NB4 (cell line): ENCODE measurements at regions not wholly inside any gene's neighbourhood (a gene's known extent, or its start where the extent isn't known, plus 50 kb on each side); places are given as distances from the start of the nearest gene placed in this dataset.

ENCODE experiments used
- DNase-seq: peaks from one replicate; pipeline ENCODE4 v3.0.0; 2010; ENCODE audit warnings: low read depth
- H3K4me3 ChIP-seq: one replicate; pipeline ENCODE4 v1.5.1; 2011; ENCODE audit warnings: mild to moderate bottlenecking, low read depth, low read length, moderate library complexity
- MYC ChIP-seq: IDR thresholded peaks from 2 replicates; pipeline ENCODE4 v1.6.1; 2011; ENCODE audit warnings: low read depth, low read length
- POLR2A ChIP-seq: IDR thresholded peaks from 2 replicates; pipeline ENCODE4 v1.6.1; 2011; ENCODE audit warnings: mild to moderate bottlenecking; ENCODE audit not compliant: insufficient read length; ENCODE audit errors: extremely low read depth
- TF ChIP-seq, protein P1 (sequence below): IDR thresholded peaks from one replicate; pipeline ENCODE4 v1.5.1; 2012; ENCODE audit warnings: low read depth, low read length
- TF ChIP-seq, protein P2 (sequence below): IDR thresholded peaks from 2 replicates; pipeline ENCODE4 v1.6.1; 2011; ENCODE audit warnings: low read depth, low read length

DNA sequence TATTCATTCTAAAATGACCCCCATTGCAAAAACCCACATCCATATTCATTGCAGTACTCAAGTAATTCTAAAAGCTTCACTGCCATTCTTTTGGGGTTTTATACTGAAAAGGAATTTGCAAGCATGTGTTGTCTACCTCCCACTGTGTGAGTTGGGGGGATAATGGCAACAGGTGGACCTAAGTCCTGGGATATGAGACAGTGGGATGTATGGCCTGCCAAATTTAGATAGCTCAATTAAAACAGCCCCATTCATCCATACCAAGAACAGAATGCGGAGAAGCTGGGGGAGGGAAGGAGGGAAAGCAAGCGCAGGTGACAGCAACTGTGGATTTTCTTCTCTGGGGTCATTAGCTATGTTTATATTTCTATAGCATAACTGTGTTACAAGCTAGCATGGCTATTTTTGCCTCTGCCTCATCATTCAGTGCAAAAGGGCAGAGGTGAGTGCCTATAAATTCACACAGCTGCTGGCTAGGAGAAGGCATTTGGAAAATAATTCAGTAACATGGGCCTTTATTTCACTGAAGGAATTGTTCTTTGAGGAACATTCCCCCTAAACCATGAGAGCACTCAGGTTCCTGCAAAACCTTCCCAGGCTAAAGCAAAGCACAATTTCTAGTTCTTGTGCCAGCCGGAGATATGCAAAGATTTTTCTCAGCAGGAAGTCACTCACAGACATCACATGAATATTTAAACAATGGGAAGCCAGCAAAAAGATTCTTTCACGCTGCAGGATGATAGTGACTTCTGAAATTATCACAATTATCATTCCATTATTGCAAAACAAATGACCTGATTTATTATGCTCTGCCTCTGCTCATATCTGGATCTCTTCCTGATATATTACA lies 393.9 kb upstream of the ACVR2A start:
- TF ChIP-seq MYC (no peak), POLR2A (no peak)
- TF ChIP-seq, protein P1, sequence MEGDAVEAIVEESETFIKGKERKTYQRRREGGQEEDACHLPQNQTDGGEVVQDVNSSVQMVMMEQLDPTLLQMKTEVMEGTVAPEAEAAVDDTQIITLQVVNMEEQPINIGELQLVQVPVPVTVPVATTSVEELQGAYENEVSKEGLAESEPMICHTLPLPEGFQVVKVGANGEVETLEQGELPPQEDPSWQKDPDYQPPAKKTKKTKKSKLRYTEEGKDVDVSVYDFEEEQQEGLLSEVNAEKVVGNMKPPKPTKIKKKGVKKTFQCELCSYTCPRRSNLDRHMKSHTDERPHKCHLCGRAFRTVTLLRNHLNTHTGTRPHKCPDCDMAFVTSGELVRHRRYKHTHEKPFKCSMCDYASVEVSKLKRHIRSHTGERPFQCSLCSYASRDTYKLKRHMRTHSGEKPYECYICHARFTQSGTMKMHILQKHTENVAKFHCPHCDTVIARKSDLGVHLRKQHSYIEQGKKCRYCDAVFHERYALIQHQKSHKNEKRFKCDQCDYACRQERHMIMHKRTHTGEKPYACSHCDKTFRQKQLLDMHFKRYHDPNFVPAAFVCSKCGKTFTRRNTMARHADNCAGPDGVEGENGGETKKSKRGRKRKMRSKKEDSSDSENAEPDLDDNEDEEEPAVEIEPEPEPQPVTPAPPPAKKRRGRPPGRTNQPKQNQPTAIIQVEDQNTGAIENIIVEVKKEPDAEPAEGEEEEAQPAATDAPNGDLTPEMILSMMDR: no peak
- TF ChIP-seq, protein P2, sequence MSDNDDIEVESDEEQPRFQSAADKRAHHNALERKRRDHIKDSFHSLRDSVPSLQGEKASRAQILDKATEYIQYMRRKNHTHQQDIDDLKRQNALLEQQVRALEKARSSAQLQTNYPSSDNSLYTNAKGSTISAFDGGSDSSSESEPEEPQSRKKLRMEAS: no peak
- H3K4me3 ChIP-seq: no peak overlapping the region
- DNase-seq: no peak

DNA sequence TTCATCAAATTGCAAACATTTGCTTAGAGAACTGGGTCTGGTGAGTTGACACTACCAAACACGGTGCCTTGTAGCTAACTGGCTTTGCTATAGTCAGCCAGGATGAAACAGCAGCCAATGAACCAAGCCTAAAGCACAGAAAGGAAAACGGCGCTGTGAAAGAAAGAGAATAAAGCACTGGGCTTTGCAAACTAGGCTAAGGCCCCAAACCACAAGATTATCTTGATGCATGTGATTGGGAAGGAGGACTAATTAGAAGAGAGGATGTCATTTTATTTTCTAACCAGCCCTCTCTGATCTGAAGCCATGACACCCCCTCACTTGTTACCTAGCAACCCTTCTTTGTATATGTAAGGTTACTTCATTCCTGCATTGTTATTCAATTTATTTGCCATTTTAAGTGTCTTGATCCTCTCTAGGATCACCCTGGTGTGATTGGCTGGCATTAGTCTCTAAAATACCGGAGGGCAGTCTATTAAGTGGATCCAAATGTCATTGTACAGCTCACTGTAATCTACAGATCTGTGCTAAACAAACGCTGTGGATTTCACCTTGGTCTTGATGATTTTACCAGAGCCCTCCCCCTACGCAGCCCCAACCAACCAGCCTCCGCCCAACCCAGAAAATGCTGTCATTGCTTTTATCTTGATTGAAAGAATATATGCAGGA lies 395.4 kb upstream of the ACVR2A start:
- H3K4me3 ChIP-seq: no peak overlapping the region
- DNase-seq: no peak
- TF ChIP-seq POLR2A: no peak
- TF ChIP-seq, protein P2: no peak
- TF ChIP-seq, protein P1: no peak
- TF ChIP-seq MYC: no peak

DNA sequence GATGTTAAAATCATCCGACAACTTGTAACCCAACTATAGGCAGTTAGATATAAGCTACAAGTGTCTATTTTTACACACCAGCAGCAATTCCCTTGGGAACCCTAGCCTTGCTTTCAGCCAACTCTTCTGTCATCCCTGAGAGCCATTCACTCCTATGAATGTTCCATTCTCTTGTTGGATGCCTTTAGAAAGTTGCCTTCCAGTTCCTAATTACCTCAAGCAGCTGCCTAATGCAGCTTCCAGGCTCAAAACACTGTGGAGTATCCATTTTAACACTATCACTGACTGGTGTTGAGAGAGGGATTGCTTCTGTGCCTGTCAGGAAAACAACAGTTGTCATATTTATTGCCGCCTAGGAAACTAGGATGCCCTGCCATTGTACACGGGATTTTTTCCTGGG lies 402.0 kb upstream of the ACVR2A start:
- no peak for TF ChIP-seq POLR2A
- no peak for TF ChIP-seq MYC
- TF ChIP-seq, protein P2: no peak
- TF ChIP-seq, protein P1: no peak
- no peak overlapping the region for H3K4me3 ChIP-seq
- no peak for DNase-seq

DNA sequence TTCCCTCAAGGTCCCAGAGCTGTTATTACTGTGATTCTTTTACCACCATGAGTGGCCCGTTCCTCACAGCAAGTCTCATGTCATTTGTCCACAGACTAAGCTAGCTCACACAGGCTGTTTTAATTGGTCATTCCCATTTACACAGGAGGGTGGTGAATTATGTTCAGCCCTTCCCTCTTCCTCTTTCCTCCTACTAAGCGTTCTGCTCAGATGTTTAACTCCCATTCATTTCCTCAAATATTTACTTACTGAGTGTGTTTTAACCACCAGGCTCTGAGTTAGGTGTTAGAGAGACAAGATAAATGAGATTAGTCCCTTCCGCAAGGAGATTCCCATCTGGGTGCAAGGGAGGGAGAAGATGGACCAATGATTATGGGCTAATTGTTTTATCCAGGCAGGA lies 403.6 kb upstream of the ACVR2A start:
- no peak overlapping the region for H3K4me3 ChIP-seq
- TF ChIP-seq POLR2A: no peak
- no peak for DNase-seq

DNA sequence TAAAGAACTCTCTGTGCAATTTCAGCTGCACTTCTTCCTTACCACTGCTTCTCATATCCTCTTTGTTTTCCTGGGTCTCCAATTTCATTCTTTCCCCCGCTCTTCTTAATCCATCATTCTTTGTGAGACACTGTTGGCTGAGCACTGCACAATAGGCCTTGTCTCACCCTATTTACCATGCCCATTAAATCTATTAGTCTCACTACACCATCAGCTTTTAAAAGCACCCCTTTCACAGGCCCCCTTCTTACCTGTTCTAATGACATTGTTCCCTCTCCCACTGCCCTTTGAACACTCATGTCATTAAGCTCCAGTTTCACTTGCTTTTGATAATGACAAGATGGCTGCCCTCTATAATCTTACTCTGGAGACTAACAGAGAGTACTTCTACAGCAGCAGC lies 404.1 kb upstream of the ACVR2A start:
- TF ChIP-seq, protein P2: no peak
- no peak for TF ChIP-seq POLR2A
- TF ChIP-seq, protein P1: no peak
- TF ChIP-seq MYC: no peak
- H3K4me3 ChIP-seq: no peak overlapping the region
- DNase-seq: no peak

DNA sequence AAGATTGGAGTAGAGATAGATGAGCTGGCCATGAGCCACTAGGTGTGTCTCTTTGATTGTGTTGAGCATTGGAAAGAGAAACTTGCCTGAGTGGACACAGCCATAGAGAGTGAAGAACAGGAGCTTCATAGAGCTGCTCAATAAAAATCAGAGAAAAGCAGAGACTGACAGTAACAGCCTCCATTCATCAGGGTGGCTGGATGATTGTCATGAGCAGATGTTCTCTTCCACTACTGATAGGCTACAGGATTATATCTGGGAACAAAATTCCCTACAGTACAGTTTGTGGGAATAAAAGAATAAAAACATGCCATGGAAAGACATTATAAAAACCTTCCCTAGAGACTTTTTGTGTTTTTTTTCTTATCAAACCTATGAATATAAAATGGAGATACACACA lies 404.8 kb upstream of the ACVR2A start:
- no peak for DNase-seq
- TF ChIP-seq, protein P1: no peak
- TF ChIP-seq POLR2A (no peak), MYC (no peak)
- TF ChIP-seq, protein P2: no peak
- no peak overlapping the region for H3K4me3 ChIP-seq
